ENCODE measurements at regions not wholly inside any gene's neighbourhood (a gene's known extent, or its start where the extent isn't known, plus 50 kb on each side); places are given as distances from the start of the nearest gene placed in this dataset.
A peak's percentile ranks its signal among the peaks of the same experiment; 100 is the strongest.

DNA sequence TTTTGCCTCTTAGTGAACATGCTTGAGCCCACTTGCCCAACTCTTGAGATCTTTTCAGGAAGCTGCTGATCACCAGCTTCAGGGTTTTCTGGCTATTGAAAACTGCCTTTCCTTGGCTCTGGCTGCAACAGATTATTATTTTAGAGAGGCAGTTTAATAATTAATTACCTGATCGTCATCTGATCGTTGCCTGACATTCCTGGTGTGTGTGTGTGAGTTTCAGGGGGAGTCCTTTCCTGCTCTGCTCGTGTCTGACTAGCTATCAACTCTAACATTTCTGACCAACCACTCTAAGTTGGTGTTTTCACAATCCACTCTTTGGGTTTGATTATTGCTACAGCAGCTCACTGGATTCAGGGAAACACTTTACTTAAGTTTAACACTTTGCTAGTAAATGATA, 84.3 kb upstream of the SPATA16 start:
- H3K36me3 ChIP-seq (ENCODE audit: control insufficient read depth, insufficient read depth, low read length), result no peaks in the 10 kb centered on the region
- H3K9me3 ChIP-seq (ENCODE audit: control insufficient read depth, insufficient read depth, low read depth, low read length), result no peaks in the 10 kb centered on the region
- H4K20me1 ChIP-seq (ENCODE audit: control insufficient read depth, extremely low read depth, insufficient read depth, low read length), result no peaks in the 10 kb centered on the region
- H3K4me3 ChIP-seq (replicated peaks in 1 of 4; ENCODE audit: control extremely low read depth in 1 of 4, insufficient read depth in 1 of 4, low read depth in 3 of 4, low read length in 4 of 4), result no peak overlapping the region
- TF ChIP-seq EZH2 (IDR thresholded peaks at IDR 0.05; ENCODE audit: low read length, missing control alignments) (no peak), CTCF (conservative IDR thresholded peaks at IDR 0.05 in 1 of 2, IDR thresholded peaks at IDR 0.05 in 1 of 2; ENCODE audit: low read depth in 1 of 2, low read length in 2 of 2) (no peak)
- H3K9ac ChIP-seq (ENCODE audit: insufficient read depth, low read length), result no peak overlapping the region
- no peaks in the 10 kb centered on the region for H3K27me3 ChIP-seq (ENCODE audit: control insufficient read depth, insufficient read depth, low read length)
- no peak overlapping the region for H2AFZ ChIP-seq (ENCODE audit: low read length)
- no peak for DNase-seq (ENCODE audit: low read depth in 2 of 2)
- no peaks in the 10 kb centered on the region for H3K79me2 ChIP-seq (ENCODE audit: control insufficient read depth, insufficient read depth, low read length)
- no peaks in the 10 kb centered on the region for H3K4me1 ChIP-seq (ENCODE audit: control insufficient read depth, extremely low read depth, insufficient read depth, low read length)
- H3K27ac ChIP-seq (ENCODE audit: insufficient read depth, low read length), result no peak overlapping the region
- no peak overlapping the region for H3K4me2 ChIP-seq (ENCODE audit: extremely low read depth, insufficient read depth, low read length)

DNA sequence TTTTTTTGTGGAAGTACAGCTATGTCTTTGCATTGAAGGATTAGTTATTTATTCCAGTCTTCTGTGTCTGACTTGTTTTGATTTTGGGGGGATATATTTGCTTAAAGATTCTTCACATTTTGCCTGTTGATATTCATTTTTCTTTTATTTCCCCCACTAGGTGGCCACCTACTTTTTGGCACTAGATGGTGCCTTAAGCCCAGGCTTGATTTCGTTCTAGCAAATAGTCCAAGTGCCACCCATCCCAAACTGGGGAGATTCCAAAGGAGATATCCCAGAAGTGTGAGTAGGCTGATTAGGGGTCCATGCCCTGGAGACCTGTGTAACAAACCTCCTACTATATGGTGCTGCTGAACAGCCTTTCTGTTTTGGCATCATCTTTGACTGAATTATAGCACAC, 80.0 kb upstream of the SPATA16 start:
- Histone ChIP-seq H3K9me3 (ENCODE audit: control insufficient read depth, insufficient read depth, low read depth, low read length) (no peaks in the 10 kb centered on the region), H3K4me3 (replicated peaks in 1 of 4; ENCODE audit: control extremely low read depth in 1 of 4, insufficient read depth in 1 of 4, low read depth in 3 of 4, low read length in 4 of 4) (no peak overlapping the region), H4K20me1 (ENCODE audit: control insufficient read depth, extremely low read depth, insufficient read depth, low read length) (no peaks in the 10 kb centered on the region), H3K4me2 (ENCODE audit: extremely low read depth, insufficient read depth, low read length) (no peak overlapping the region), H2AFZ (ENCODE audit: low read length) (no peak overlapping the region), H3K27ac (ENCODE audit: insufficient read depth, low read length) (no peak overlapping the region), H3K9ac (ENCODE audit: insufficient read depth, low read length) (no peak overlapping the region), H3K36me3 (ENCODE audit: control insufficient read depth, insufficient read depth, low read length) (no peaks in the 10 kb centered on the region), H3K4me1 (ENCODE audit: control insufficient read depth, extremely low read depth, insufficient read depth, low read length) (no peaks in the 10 kb centered on the region), H3K27me3 (ENCODE audit: control insufficient read depth, insufficient read depth, low read length) (no peaks in the 10 kb centered on the region), H3K79me2 (ENCODE audit: control insufficient read depth, insufficient read depth, low read length) (no peaks in the 10 kb centered on the region)
- TF ChIP-seq CTCF (conservative IDR thresholded peaks at IDR 0.05 in 1 of 2, IDR thresholded peaks at IDR 0.05 in 1 of 2; ENCODE audit: low read depth in 1 of 2, low read length in 2 of 2) (peak in 1 of 2 donors; percentile 28), EZH2 (IDR thresholded peaks at IDR 0.05; ENCODE audit: low read length, missing control alignments) (no peak)
- DNase-seq (ENCODE audit: low read depth in 2 of 2), result peak; percentile 2 to 13

DNA sequence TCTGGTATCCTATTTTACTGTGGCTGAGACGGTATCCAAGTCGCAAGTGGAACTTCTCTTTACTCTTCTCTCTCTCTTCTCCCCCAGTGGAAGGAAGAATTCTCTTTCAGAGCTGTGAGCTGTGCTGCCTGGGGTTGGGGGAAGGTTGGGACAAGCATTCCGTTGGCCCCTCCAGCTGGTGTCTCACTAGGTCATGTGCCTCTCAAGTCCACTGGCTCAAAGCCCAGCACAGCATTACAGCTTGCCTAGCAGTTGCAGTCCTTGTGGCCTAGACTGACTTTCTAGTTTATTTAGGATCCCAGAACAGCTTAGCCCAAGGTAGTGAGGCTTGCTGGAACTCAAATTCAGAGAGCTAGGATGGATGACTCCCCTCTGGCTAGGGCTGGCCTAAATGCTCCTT, 76.1 kb upstream of the SPATA16 start:
- H3K27ac ChIP-seq (ENCODE audit: insufficient read depth, low read length), result no peak overlapping the region
- H3K4me2 ChIP-seq (ENCODE audit: extremely low read depth, insufficient read depth, low read length), result no peak overlapping the region
- no peaks in the 10 kb centered on the region for H3K79me2 ChIP-seq (ENCODE audit: control insufficient read depth, insufficient read depth, low read length)
- DNase-seq (ENCODE audit: low read depth in 2 of 2), result peak; percentile 17 to 39
- H2AFZ ChIP-seq (ENCODE audit: low read length), result no peak overlapping the region
- no peaks in the 10 kb centered on the region for H3K27me3 ChIP-seq (ENCODE audit: control insufficient read depth, insufficient read depth, low read length)
- H3K4me3 ChIP-seq (replicated peaks in 1 of 4; ENCODE audit: control extremely low read depth in 1 of 4, insufficient read depth in 1 of 4, low read depth in 3 of 4, low read length in 4 of 4), result no peak overlapping the region
- no peaks in the 10 kb centered on the region for H4K20me1 ChIP-seq (ENCODE audit: control insufficient read depth, extremely low read depth, insufficient read depth, low read length)
- H3K36me3 ChIP-seq (ENCODE audit: control insufficient read depth, insufficient read depth, low read length), result no peaks in the 10 kb centered on the region
- H3K4me1 ChIP-seq (ENCODE audit: control insufficient read depth, extremely low read depth, insufficient read depth, low read length), result no peaks in the 10 kb centered on the region
- H3K9ac ChIP-seq (ENCODE audit: insufficient read depth, low read length), result no peak overlapping the region
- TF ChIP-seq EZH2 (IDR thresholded peaks at IDR 0.05; ENCODE audit: low read length, missing control alignments), result no peak
- TF ChIP-seq CTCF (conservative IDR thresholded peaks at IDR 0.05 in 1 of 2, IDR thresholded peaks at IDR 0.05 in 1 of 2; ENCODE audit: low read depth in 1 of 2, low read length in 2 of 2), result no peak
- no peaks in the 10 kb centered on the region for H3K9me3 ChIP-seq (ENCODE audit: control insufficient read depth, insufficient read depth, low read depth, low read length)
